Fibroblast of gingiva (primary cell): ENCODE measurements at regions not wholly inside any gene's neighbourhood (a gene's known extent, or its start where the extent isn't known, plus 50 kb on each side); places are given as distances from the start of the nearest gene placed in this dataset.

Experiments used
- DNase-seq: peaks from one replicate; pipeline ENCODE4 v3.0.0-alpha.2; 2011; ENCODE audit warnings: low read depth

DNA sequence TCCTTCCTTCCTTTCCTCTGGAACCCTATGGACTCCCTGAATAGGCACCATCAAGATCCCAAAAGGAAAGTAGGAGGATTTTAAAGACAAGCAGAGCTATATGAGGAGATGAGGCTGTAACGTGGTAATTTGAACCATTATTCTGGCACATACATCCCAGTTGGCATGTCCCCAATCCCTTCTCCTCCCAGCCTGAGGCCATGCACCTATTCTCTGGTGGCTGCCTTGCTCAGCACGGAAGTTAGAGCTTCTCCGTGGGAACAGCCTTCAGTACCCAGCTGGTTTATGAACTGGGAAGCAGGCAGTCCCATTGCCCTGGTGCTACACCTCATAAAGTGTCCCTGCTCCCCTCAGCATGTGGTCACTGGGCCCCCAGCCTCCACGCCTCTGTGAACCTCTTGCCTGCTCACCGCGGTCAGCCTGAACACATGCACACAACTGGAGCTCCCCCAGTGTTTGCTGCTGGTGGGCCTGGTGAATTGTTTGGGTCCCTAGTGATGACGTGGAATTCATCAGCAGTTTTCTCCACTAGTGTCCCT is 139.9 kb upstream of the PLET1 start:
- DNase-seq: no peak

DNA sequence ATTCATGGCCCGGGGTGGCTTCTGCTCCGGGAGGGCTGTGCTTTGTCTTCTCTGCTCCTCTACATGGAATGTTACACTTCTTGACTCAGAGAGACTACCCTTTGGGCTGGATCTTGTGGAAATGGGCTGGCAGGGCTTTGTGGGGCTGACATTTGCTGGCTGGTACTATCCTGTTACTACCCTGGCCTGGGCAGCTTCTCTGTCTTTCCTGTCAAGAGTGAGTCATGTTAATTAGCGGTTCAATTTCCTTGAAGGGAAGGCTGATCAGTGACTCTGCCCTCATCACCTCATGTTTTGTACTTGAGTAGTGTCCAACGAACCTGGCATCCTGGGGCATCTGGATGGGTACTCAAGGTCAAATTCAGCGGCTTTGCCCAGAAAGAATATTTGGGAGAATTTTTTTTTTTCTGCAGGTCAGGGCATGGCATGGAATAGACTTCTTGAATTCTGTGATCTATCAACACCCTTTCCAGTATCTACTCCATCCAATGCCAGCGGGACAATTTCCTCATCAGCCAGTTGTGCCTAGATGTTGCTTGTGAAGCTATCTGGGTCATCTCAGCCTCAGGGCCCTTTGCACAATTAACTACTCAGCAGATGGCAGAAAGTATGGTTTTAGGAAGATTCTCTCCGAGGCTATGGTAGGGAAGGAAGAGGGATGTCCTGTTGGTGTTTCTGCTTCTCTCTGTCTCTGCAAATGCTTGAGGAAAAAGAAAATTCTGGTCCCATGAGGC is 140.5 kb upstream of the PLET1 start:
- DNase-seq: peak; percentile 22

DNA sequence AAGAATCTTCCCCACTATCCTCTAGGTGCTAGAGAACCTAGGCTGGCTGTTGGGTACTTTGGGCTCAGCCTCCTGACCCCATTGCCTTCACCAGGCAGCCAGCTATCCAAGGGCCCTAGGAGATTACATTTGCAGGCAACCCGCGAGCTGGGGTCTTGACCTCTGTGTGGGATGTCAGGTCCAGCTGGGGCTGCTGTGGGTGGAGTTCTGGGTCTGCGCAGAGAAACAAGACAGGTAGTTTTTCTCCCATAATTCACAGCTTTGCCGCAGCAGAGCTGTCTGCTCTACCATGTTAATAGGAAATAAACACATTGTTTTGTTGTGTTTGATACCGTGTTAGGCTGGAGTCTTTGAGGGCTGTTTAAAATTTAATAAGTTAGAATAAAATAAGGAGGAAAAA is 142.8 kb upstream of the PLET1 start:
- DNase-seq: no peak

DNA sequence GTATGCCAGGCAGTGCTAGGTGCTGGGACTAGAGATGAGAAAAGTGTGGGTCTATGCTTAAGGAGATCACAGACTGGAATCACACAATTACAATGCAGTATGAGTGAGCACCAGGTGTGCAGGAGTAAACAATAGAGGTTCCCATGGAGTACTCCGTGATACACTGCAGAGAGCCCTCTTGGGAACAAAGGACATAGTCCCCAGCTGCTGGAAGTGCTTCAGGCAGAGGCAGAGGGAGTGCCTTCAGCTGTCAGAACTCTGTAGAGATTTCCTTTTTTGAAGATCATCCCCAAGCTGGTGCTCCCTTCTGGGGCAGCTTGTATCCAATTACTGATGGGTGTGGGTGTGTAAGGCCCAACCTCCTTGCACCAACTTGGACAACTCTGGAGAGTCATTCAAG is 143.5 kb upstream of the PLET1 start:
- DNase-seq: no peak

DNA sequence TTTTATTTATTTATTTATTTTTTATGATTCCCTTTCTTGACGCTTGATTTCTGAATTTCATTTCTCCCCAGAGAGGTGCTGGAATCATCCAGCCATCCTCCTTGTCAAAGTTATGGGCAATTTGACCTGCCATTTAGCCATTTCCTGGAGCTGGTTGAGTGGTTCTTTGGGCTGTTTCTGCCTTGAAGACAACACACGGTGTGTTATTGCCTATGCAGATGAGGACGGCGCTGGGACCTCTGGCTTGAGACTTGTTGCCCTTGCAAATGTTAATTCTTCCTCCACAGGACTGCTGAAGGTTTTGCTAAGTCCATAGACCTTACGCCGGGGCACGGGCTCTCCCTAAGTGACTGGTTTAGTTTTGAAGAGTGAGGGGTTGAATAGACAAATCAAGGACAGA is 147.9 kb upstream of the PLET1 start:
- DNase-seq: no peak

DNA sequence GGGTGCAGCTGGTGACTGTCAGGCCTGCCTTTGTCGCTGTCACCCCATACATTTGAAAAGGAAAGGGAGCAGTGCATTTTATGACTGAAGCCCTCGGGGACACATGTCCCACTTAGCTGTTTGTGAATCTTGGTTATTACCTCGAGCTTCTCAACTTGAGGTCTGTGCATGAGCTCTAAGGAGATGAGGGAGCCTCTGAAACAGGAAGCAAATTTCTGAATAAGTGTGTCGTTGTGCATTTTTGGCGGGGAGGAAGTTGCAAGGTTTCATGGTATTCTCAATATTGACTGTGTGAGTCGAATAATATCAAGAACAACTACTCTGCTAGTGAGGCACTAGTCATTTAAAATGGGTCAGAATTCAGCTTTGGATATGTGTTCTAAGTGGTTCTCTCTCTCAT is 149.7 kb upstream of the PLET1 start:
- DNase-seq: no peak

DNA sequence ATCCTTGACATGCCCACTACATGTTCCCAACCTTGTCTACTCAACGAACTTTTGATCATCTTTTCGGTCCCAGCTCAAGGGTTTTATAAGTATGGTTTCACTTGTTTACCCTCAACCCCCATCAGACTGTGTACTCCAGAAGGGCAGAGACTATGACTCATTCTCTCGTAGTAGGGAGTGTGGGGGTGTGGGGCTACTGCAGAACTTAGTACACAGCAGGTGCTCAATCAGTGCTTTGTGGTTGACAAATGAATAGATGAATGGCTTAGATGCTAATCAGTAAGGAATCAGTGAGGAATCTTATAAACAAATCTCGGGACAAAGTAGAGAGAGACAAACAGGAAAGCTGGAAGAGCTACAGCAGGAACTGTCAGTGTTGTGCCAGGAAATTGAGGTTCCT is 151.7 kb upstream of the PLET1 start:
- DNase-seq: no peak

DNA sequence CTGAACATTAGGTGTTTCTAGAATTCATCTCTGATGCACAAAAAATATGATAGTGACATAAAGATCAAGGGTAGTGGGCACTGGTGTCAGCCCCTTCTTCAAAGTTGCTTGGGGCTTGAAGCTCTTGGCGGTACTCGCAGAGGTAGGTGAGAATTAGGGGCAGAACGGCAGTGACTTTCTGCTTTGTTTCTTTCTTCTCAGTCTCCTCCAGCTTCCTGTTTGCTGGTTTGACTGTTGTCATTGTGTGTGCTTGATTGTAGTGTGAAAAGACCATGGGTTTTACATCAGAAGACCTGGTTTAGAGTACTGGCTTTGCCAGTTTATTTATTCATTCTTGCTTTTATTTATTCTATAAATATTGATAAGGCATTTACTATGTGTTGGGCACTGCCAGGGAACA is 156.7 kb upstream of the PLET1 start:
- DNase-seq: no peak

DNA sequence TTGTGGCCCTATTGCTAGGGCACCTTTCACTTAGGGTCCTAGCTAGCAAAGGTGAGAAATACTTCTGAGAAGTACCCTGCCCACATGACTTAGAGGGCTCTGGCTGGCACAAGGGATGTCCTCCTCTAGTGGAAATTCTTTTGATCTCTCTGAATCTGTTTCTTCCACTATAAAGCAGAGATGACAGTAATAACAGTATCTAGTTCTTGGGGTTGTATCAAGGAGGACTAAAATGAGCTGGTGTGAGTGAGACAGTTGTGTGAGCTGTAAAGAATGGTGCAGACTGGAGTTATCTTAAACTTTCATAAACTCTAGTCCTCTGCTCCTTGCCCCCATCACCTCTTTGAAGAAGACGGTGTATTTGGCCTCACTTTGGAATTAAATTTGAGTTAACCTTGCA is 157.8 kb upstream of the PLET1 start:
- DNase-seq: no peak

DNA sequence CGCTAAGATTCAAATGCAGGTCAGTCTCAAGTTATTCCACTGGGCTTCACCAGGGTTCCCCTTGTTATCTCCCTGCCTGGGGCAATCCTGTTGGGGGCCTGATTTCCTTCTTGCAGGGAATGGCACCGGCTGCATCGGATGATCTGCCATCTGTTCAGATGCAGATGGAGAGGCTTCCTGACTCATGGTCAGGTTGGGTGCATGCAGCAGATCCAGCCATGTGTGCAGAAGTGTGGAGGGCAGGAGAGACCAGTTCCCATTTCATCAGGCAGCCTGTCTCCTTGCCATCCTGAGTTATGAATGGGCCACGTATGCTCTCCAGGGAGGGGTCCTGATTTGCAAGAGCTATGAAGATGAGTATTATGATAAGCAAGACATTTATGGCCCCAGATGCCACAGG is 161.2 kb upstream of the PLET1 start:
- no peak for DNase-seq

DNA sequence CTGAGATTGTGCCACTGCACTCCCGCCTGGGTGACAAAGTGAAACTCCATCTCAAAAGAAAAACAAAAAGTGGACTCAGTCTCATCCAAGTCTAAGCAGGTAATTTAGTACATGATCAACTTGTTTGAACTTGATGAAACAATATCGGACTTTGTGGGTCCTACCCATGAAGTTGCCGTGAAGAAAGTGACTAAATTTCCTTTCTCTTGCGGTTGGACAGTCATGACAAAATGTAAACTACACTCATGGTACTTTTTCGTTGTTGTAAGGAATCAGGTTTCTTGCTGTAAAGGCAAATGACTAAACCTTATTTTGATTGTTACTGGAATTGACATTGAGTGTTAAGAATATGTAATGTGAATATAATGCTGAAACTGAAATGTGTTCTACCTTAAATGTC is 164.5 kb upstream of the PLET1 start:
- DNase-seq: no peak

DNA sequence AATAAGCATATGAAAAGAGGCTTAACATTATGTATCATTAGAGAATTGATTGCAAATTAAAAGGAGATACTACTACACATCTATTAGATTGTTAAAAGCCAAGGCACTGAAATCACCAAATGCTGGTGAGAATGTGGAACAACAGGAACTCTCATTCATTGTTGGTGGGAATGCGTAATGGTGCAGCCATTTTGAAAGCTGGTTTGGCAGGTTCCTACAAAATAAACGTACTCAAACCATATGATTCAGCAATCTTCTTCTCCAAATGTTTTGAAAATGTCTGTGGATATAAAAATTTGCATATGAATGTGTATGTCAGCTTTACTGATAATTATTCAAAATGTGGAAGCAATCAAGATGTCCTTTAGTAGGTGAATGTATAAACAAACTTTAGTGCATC is 176.4 kb upstream of the PLET1 start:
- DNase-seq: no peak

DNA sequence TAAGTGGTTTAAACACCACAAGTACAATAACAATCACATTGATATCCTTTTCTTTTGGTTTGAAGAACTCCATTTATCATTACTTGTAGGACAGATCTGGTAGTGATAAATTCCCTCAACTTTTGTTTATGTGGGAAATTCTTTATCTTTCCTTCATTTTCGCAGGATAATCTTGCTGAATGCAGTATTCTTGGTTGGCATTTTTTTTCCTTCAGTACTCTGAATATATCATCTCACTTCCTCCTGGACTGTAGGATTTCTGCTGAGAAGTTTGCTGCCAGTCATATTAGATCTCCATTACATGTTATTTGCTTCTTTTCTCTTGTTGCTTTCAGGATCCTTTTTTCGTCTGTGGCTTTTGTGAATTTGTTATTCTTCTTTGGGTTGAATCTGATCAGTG is 179.0 kb upstream of the PLET1 start:
- DNase-seq: no peak

DNA sequence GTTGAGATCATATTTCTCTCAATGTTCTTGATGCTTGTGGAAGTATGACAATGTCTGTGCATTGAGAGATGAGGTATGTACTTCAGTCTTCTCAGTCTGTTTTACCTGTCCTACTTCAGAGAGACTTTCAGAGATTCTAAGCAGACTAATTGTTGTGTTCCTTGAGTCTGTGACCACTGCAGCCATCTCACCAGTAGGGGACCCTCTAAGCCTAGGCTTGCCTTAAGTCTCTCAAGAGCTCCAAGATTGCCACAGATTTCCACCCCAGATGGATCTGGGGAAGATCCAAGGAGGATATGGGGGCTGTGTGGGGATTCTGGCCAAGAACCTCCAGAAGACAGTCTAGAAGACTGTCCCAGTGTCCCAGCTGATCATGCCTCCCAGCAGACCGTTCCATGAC is 179.9 kb upstream of the PLET1 start:
- DNase-seq: no peak

DNA sequence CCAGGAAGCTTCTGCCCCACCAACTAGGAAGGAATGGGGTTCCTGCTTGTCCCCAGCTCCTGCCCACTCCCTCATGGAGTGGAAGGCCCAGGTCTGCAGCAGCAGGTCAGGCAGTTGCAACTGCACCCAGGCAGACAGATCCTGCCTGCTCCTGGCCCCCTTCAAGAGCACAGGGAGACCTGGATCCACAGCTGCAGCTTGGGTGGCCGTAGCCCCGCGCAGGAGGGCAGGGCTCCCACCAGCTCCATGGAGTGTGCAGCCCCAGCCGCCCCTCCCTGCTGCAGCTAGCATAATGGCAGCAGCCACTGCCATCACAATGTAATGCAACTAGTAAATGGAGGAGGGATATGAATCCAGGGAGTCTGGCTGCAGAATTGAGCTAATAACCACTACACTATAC is 187.5 kb upstream of the PLET1 start:
- no peak for DNase-seq

DNA sequence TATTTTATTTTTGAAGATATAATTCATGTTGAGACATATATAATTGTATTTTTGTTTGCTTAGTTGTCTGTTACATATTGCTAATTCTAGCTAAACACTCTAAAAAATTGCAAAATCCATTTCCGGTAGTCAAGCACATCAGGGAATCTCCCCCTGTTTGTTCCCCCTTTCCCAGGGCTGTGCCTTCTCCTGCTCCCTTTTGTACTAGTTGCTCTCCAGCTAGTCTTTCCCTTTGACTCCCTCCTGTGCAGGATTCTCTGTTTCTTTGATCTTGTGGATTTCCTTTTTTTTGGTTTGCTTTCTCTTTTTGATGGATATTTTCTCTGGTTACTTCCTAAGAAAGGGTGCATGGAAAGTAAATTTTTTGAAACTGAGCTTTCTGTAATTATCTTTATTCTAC is 188.1 kb upstream of the PLET1 start:
- DNase-seq: no peak

DNA sequence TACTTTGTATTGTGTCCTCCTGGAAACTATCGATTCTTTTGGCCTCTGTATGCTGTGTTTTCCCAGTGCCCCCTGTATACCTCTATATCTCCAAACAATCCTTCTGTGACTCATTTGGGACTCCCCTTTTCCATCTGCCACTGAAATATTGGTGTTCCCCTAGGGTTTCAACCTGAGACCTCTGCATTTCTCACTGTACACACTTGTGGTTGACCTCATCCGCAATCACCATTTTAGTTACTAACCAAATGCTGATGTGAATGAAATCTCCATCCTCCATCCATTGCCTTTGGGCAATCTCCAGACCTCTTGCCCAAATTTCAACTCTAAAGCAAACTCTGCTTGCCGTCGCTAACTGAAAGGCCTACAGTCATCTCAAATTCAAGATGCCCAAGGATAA is 190.6 kb upstream of the PLET1 start:
- no peak for DNase-seq

DNA sequence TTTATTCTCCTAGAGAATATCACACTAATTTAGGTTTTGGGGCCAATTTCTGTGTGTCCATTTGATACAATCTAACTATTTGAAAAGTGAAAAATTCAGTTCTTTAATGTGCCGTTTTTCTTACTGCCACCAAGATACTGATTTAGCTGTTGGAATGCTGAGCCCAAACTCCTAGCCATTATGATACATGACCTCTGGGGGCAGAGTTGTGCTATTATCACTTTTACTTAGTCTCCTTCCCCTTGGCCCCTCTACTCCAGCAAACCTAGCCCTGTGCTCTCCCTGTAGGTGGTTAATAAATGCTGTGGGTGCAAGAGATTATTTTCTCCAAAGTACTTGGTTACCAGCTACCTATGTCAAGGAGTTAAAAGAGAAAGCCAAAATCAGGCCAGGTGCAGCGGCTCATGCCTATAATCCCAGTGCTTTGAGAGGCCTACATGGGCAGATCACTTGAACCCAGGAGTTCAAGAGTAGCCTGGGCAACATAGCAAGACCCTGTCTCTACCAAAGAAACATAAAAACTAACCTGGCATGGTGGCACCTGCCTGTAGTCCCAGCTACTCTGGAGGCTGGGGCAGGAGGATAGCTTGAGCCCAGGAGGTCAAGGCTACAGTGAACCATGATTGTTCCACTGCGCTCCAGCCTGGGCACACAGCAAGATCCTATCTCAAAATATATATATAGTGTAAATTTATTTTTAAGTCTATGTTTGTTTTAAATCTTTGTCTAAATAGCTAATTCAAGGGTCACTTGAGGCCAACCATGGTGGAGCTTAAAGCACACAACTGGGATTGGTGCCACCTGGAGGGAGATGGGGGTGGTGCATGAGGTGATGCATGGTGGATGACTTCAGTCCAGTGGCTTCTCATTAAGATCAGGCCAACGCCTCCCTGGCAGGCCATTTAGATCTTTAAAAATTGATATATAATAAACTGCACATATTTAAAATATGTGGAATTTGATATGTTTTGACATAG is 193.2 kb upstream of the PLET1 start:
- no peak for DNase-seq

DNA sequence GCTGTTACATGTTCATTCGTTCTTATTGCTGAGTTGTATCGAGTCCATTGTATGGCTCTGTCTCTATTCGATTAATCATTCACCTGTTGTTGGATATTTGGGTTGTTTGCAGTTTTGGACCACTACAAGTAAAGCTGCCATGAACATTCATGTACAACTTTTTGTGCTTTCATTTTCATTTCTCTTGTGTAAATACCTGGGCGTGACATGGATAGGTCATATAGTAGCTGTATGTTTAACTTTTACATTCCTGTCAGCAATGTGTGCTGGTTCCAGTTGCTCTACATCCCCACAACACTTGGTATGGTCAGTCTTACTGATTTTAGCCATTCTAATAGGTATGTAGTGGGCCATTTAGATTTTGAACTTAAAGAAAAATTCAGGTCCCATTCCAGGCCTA is 194.2 kb upstream of the PLET1 start:
- no peak for DNase-seq

DNA sequence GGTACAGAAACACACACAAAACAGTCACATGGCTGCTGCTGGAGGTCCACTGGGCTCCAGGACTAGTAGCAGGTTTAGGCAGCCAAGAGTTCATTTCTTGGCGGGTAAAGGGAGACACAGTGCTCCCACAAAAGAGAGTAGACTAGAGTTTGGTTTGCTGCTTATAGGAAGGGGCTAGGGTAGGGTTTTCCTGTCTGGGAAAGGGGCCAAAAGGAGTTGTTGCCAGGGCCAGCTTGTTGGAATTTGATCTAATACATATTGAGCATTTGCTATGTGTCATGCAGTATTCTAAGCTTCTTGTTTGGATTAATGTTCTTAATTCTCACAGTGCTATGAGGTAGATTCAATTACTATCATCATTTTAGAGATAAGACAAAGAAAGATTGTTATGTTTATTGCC is 195.1 kb upstream of the PLET1 start:
- no peak for DNase-seq

DNA sequence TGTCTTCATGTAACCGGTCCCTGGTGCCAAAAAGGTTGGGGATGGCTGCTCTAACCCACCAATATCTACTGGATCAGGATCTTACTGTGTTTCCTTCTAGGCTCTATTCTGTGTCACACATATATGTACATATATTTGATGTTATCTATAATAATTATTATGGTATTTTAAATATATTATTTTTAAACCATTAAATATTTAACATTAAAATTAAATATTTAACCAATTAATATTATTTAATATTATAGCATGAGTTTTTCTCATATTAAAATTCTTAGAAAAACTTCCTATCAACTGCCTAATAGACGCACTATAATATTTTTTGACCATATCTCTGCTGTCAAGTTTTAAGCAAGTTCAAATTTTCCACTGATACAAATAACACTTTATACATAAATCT is 196.9 kb upstream of the PLET1 start:
- no peak for DNase-seq

DNA sequence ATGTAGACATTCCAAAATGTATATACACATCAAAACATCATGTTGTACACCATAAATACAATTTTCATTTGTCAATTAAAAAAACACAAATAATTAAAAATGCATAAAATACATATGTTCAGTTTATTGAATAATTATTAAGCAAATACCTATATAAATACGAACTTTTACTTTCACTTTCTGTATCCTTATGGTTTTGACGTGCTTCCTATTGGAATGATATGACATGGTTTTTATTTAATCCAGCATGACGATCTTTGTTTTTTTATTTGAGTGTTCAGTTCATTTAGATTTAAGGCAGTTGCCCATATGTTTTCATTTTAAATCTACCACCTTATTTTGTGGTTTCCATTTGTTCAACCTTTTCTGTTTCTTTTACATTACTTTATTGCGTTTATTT is 198.3 kb upstream of the PLET1 start:
- no peak for DNase-seq

DNA sequence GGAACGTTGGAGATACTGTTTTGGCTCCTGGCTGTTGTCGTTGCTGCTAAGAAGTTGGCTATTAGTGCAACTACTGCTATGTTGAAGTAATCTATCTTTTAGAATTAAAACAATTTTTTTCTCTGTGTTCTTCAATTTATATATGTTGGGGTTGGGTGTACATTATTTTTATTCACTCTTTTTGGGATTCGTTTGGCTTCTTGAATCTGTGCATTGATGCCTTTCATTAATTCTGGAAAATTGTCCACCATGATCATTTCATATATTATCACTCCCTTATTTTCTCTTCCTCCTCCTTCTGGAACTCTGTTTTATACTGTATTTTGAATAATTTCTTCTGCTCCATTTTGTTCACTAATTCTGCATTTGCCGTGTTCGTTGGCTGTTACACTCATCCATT is 199.5 kb upstream of the PLET1 start:
- DNase-seq: no peak
